HL-60/S4 (cell line): ENCODE measurements at regions not wholly inside any gene's neighbourhood (a gene's known extent, or its start where the extent isn't known, plus 50 kb on each side); places are given as distances from the start of the nearest gene placed in this dataset.
"Not testable (repeated sequence)": the region's sequence is repeated elsewhere in the genome, so short reads cannot be mapped to it uniquely, and the experiment has no call there.

Experiments
- in situ Hi-C: fragments of 300-500 bp; cut with MboI; formaldehyde crosslinking; loops from 2 replicates; pipeline ENCODE4 v1.14.3; 2022; ENCODE audit warnings: low sequenced_read_pairs

GRCh38 chr18:70415823-70416488 is 127.1 kb downstream of the SOCS6 start:
- in situ Hi-C loops = no loop called here

- in situ Hi-C loops = no loop called here
Measured at GRCh38 chr18:70414315-70414900, 125.6 kb downstream of the SOCS6 start.

- in situ Hi-C loops = no loop called here
Measured at GRCh38 chr18:70413455-70413854, 124.6 kb downstream of the SOCS6 start.

GRCh38 chr18:70411876-70412435 is 123.1 kb downstream of the SOCS6 start:
- in situ Hi-C loops = no loop called here

GRCh38 chr18:70411307-70411706 is 122.5 kb downstream of the SOCS6 start:
- in situ Hi-C loops = no loop called here

- in situ Hi-C loops = no loop called here
Measured at GRCh38 chr18:70405052-70405451, 116.2 kb downstream of the SOCS6 start.

GRCh38 chr18:70400476-70400875 is 111.6 kb downstream of the SOCS6 start:
- in situ Hi-C loops = no loop called here

- in situ Hi-C loops = no loop called here
Measured at GRCh38 chr18:70398076-70398475, 109.2 kb downstream of the SOCS6 start.

- in situ Hi-C loops = no loop called here
Measured at GRCh38 chr18:70397259-70397925, 108.5 kb downstream of the SOCS6 start.

GRCh38 chr18:70395771-70396170 is 106.9 kb downstream of the SOCS6 start:
- in situ Hi-C loops = not testable (repeated sequence)

GRCh38 chr18:70394672-70395071 is 105.8 kb downstream of the SOCS6 start:
- in situ Hi-C loops = no loop called here

GRCh38 chr18:70390371-70391090 is 101.7 kb downstream of the SOCS6 start:
- in situ Hi-C loops = no loop called here

GRCh38 chr18:70389036-70389435 is 100.2 kb downstream of the SOCS6 start:
- in situ Hi-C loops = not testable (repeated sequence)

GRCh38 chr18:70387027-70387426 is 98.2 kb downstream of the SOCS6 start:
- in situ Hi-C loops = no loop called here

GRCh38 chr18:70386582-70386981 is 97.7 kb downstream of the SOCS6 start:
- in situ Hi-C loops = no loop called here

GRCh38 chr18:70385474-70385873 is 96.6 kb downstream of the SOCS6 start:
- in situ Hi-C loops = no loop called here

- in situ Hi-C loops = no loop called here
Measured at GRCh38 chr18:70384181-70384790, 95.4 kb downstream of the SOCS6 start.

- in situ Hi-C loops = no loop called here
Measured at GRCh38 chr18:70382992-70383717, 94.3 kb downstream of the SOCS6 start.

- in situ Hi-C loops = no loop called here
Measured at GRCh38 chr18:70382017-70382416, 93.2 kb downstream of the SOCS6 start.
